HL-60 (cell line): ENCODE measurements at regions not wholly inside any gene's neighbourhood (a gene's known extent, or its start where the extent isn't known, plus 50 kb on each side); places are given as distances from the start of the nearest gene placed in this dataset.

Experiments
- CTCF ChIP-seq: IDR thresholded peaks from one replicate; pipeline ENCODE4 v1.5.1; 2011; ENCODE audit warnings: low read length, control low read depth, inconsistent platforms; ENCODE audit not compliant: insufficient read depth
- REST ChIP-seq: IDR thresholded peaks from 2 replicates; pipeline ENCODE4 v1.6.1; 2012; ENCODE audit warnings: low read depth; ENCODE audit not compliant: insufficient replicate concordance
- SPI1 ChIP-seq: IDR thresholded peaks from 2 replicates; pipeline ENCODE4 v1.6.1; 2012; ENCODE audit warnings: low read depth, mild to moderate bottlenecking, borderline replicate concordance

GRCh38 chr5:87735923-87736322, 323.2 kb upstream of the CCNH start:
- TF ChIP-seq REST: no peak
- TF ChIP-seq CTCF: no peak
- no peak for TF ChIP-seq SPI1
